OCI-LY3 (cell line): ENCODE measurements at regions not wholly inside any gene's neighbourhood (a gene's known extent, or its start where the extent isn't known, plus 50 kb on each side); places are given as distances from the start of the nearest gene placed in this dataset.

Experiments used
- H2AFZ ChIP-seq: fragments of 200-600, 300-600 bp; shearing (Covaris generic); 2 replicates; pipeline ENCODE4 v1.6.0; 2014; ENCODE audit warnings: antibody characterized with exemption, low read depth, low read length
- H3K27ac ChIP-seq: fragments of 200-600, 300-600 bp; sonication (generic); 2 replicates; pipeline ENCODE4 v1.5.1; 2014; ENCODE audit warnings: mild to moderate bottlenecking, low read length, moderate library complexity, mixed read lengths
- H3K27me3 ChIP-seq: fragments of 200-600, 300-600 bp; sonication (generic); 2 replicates; pipeline ENCODE4 v1.6.1; 2014; ENCODE audit warnings: low read depth, low read length, mixed read lengths
- H3K36me3 ChIP-seq: fragments of 200-600, 300-600 bp; sonication (generic); replicated peaks from 2 replicates; pipeline ENCODE3; 2014; ENCODE audit warnings: low read depth, low read length, mixed read lengths
- H3K4me1 ChIP-seq: fragments of 300-600, 200-600 bp; sonication (generic); 2 replicates; pipeline ENCODE4 v1.6.1; 2014; ENCODE audit warnings: low read length, mixed read lengths
- H3K4me2 ChIP-seq: fragments of 200-600, 300-600 bp; sonication (generic); 2 replicates; pipeline ENCODE4 v1.6.1; 2014; ENCODE audit warnings: low read length, mixed read lengths
- H3K4me3 ChIP-seq: fragments of 300-600, 200-600 bp; sonication (generic); 2 replicates; pipeline ENCODE4 v1.5.1; 2014; ENCODE audit warnings: antibody characterized with exemption, mild to moderate bottlenecking, low read length, moderate library complexity
- H3K79me2 ChIP-seq: fragments of 300-600, 200-600 bp; shearing (Covaris generic); 2 replicates; pipeline ENCODE4 v1.6.1; 2014; ENCODE audit warnings: mild to moderate bottlenecking, low read length, mixed read lengths
- H3K9ac ChIP-seq: fragments of 300-600, 200-600 bp; shearing (Covaris generic); 2 replicates; pipeline ENCODE4 v1.6.0; 2014; ENCODE audit warnings: mild to moderate bottlenecking, low read length, moderate library complexity
- H3K9me3 ChIP-seq: fragments of 200-600, 300-600 bp; shearing (Covaris generic); 2 replicates; pipeline ENCODE4 v1.6.1; 2014; ENCODE audit warnings: low read length, mixed read lengths; ENCODE audit not compliant: insufficient read depth
- H4K20me1 ChIP-seq: fragments of 200-600, 300-600 bp; sonication (generic); 2 replicates; pipeline ENCODE4 v1.6.1; 2016; ENCODE audit warnings: low read length, mixed read lengths; ENCODE audit not compliant: insufficient read depth
- CTCF ChIP-seq: fragments of 200-600, 300-600 bp; sonication (generic); IDR thresholded peaks from 2 replicates; pipeline ENCODE4 v1.5.1; 2014; ENCODE audit warnings: antibody characterized with exemption, low read length, low read depth
- EZH2phosphoT487 ChIP-seq: fragments of 200-600 bp; shearing (Covaris generic); IDR thresholded peaks from 2 replicates; pipeline ENCODE4 v1.6.1; 2018; ENCODE audit warnings: antibody characterized with exemption, mixed run types, low read depth

- no peaks in the 10 kb centered on the region for H3K36me3 ChIP-seq
- H3K27ac ChIP-seq, result no peak overlapping the region
- H3K79me2 ChIP-seq, result no peaks in the 10 kb centered on the region
- no peak overlapping the region for H3K4me3 ChIP-seq
- H3K9ac ChIP-seq, result no peak overlapping the region
- H3K9me3 ChIP-seq, result no peaks in the 10 kb centered on the region
- H4K20me1 ChIP-seq, result no peaks in the 10 kb centered on the region
- no peaks in the 10 kb centered on the region for H3K27me3 ChIP-seq
- TF ChIP-seq EZH2phosphoT487, result no peak
- TF ChIP-seq CTCF, result no peak
- no peak overlapping the region for H2AFZ ChIP-seq
- no peak overlapping the region for H3K4me2 ChIP-seq
- no peaks in the 10 kb centered on the region for H3K4me1 ChIP-seq
Observed at GRCh38 chr5:98651715-98652114, 121.7 kb upstream of the RGMB start.

- no peak overlapping the region for H3K9ac ChIP-seq
- no peak overlapping the region for H3K27ac ChIP-seq
- no peak overlapping the region for H3K4me2 ChIP-seq
- TF ChIP-seq CTCF (no peak), EZH2phosphoT487 (no peak)
- no peaks in the 10 kb centered on the region for H3K4me1 ChIP-seq
- no peaks in the 10 kb centered on the region for H3K27me3 ChIP-seq
- H2AFZ ChIP-seq, result no peak overlapping the region
- no peaks in the 10 kb centered on the region for H3K36me3 ChIP-seq
- H3K9me3 ChIP-seq, result no peaks in the 10 kb centered on the region
- H4K20me1 ChIP-seq, result no peaks in the 10 kb centered on the region
- no peaks in the 10 kb centered on the region for H3K79me2 ChIP-seq
- H3K4me3 ChIP-seq, result no peak overlapping the region
Observed at GRCh38 chr5:98656125-98656795, 117.2 kb upstream of the RGMB start.

- TF ChIP-seq EZH2phosphoT487 (no peak), CTCF (no peak)
Observed at GRCh38 chr5:98656796-98657195, 116.7 kb upstream of the RGMB start.

GRCh38 chr5:98657559-98657958 is 115.9 kb upstream of the RGMB start:
- TF ChIP-seq CTCF (no peak), EZH2phosphoT487 (no peak)
- no peaks in the 10 kb centered on the region for H3K36me3 ChIP-seq

More at GRCh38 chr5:98656796-98657195, 116.7 kb upstream of the RGMB start:
- Histone ChIP-seq H3K9me3 (no peaks in the 10 kb centered on the region), H3K27me3 (no peaks in the 10 kb centered on the region), H2AFZ (no peak overlapping the region), H3K27ac (no peak overlapping the region), H3K9ac (no peak overlapping the region), H3K79me2 (no peaks in the 10 kb centered on the region), H3K4me3 (no peak overlapping the region), H3K36me3 (no peaks in the 10 kb centered on the region), H4K20me1 (no peaks in the 10 kb centered on the region), H3K4me2 (no peak overlapping the region), H3K4me1 (no peaks in the 10 kb centered on the region)

More at GRCh38 chr5:98657559-98657958, 115.9 kb upstream of the RGMB start:
- H3K4me1 ChIP-seq, result no peaks in the 10 kb centered on the region
- no peak overlapping the region for H3K9ac ChIP-seq
- H3K9me3 ChIP-seq, result no peaks in the 10 kb centered on the region
- no peaks in the 10 kb centered on the region for H3K27me3 ChIP-seq
- H3K27ac ChIP-seq, result no peak overlapping the region
- H3K79me2 ChIP-seq, result no peaks in the 10 kb centered on the region
- H3K4me3 ChIP-seq, result no peak overlapping the region
- H2AFZ ChIP-seq, result no peak overlapping the region
- no peak overlapping the region for H3K4me2 ChIP-seq
- no peaks in the 10 kb centered on the region for H4K20me1 ChIP-seq
